Transverse colon (tissue), 4 donors: ENCODE measurements at regions not wholly inside any gene's neighbourhood (a gene's known extent, or its start where the extent isn't known, plus 50 kb on each side); places are given as distances from the start of the nearest gene placed in this dataset.

Source experiments
- DNase-seq: peaks from one replicate; pipeline ENCODE4 v3.0.0-alpha.2; 2019
- H3K27ac ChIP-seq, 4 donors: fragments of 200-600 bp; sonication (generic); 2 replicates each; pipeline ENCODE4 v1.5.1; 2016 to 2018; ENCODE audit warnings: inconsistent platforms in 4 of 4
- H3K27me3 ChIP-seq: fragments of 200-600 bp; sonication (generic); 2 replicates; pipeline ENCODE4 v1.5.1; 2017; ENCODE audit warnings: inconsistent platforms
- H3K36me3 ChIP-seq, 4 donors: fragments of 200-600 bp; sonication (generic); 2 replicates each; pipeline ENCODE4 v1.5.1; 2017 to 2019; ENCODE audit warnings: inconsistent platforms in 4 of 4
- H3K4me1 ChIP-seq, 4 donors: fragments of 200-600 bp; sonication (generic); 2 replicates each; pipeline ENCODE4 v1.5.1; 2017 to 2020; ENCODE audit warnings: inconsistent platforms in 4 of 4
- H3K4me3 ChIP-seq, 4 donors: fragments of 200-600 bp; sonication (generic); 1 replicate in 1 of 4; 2 replicates in 3 of 4; pipeline versions ENCODE4 v1.5.1 to v1.6.1; 2017 to 2019; ENCODE audit warnings: inconsistent platforms in 4 of 4
- H3K9me3 ChIP-seq, 2 donors: fragments of 200-600 bp; sonication (generic); 2 replicates each; pipeline ENCODE4 v1.5.1; 2017 to 2019; ENCODE audit warnings: inconsistent platforms in 2 of 2
- CTCF ChIP-seq, 5 experiments: fragments of 200-600 bp in 3 of 5; fragments of 450-650 bp in 2 of 5; sonication (generic) in 3 of 5; IDR thresholded peaks; 1 replicate in 2 of 5; 2 replicates in 3 of 5; pipeline ENCODE4 v1.5.1; 2016 to 2017; ENCODE audit warnings: antibody characterized with exemption in 5 of 5, inconsistent platforms in 3 of 5, mild to moderate bottlenecking in 2 of 5, moderate library complexity in 1 of 5
- EP300 ChIP-seq: sonication (generic); formaldehyde crosslinking; IDR thresholded peaks from one replicate; pipeline ENCODE4 v1.6.1; 2017; ENCODE audit warnings: antibody characterized with exemption, low read depth
- POLR2A ChIP-seq: fragments of 450-650 bp; IDR thresholded peaks from one replicate; pipeline ENCODE4 v1.6.1; 2016; ENCODE audit warnings: antibody characterized with exemption, mild to moderate bottlenecking, moderate library complexity
- POLR2AphosphoS5 ChIP-seq, 3 donors: sonication (generic); formaldehyde crosslinking; IDR thresholded peaks; one replicate each; pipeline ENCODE4 v1.6.1; 2016; ENCODE audit warnings: antibody characterized with exemption in 3 of 3
- WGBS, 2 donors: methylation state at CpG; one replicate each; pipeline ENCODE4 v1.1.5; 2018; ENCODE audit warnings: low coverage in 1 of 2; 5-methylcytosine and 5-hydroxymethylcytosine counted together
- in situ Hi-C, 4 donors: fragments of 200-750 bp; cut with MboI; loops; one replicate each; pipeline versions ENCODE4 v1.15.0 to v1.15.1; 2017; ENCODE audit warnings: low sequenced_read_pairs in 3 of 4, low pct_ligation_motif_present in 1 of 4, low pct_unique_long_range_greater_than_20kb in 1 of 4
- intact Hi-C: fragments of 100-400 bp; cut with DNase I; formaldehyde crosslinking; loops from one replicate; pipeline ENCODE4 v1.15.1; 2023; ENCODE audit warnings: low total_unique reads
- small RNA-seq, 4 donors: library from RNA; depleted of rRNA; stranded (forward); fragments of <200 nt; gene quantifications; one replicate each; pipeline ENCODE3, GENCODE V24; 2016

- 80 to 88% methylated on average over 1 of the region's 1 CpG for WGBS, 2 donors
- H3K4me3 ChIP-seq, result no peak overlapping the region
- H3K4me1 ChIP-seq, result peaks cover 0 to 7% (median 0%) of the 10 kb centered on the region in 4 donors
Measured at GRCh38 chr14:51600658-51601057, 51.1 kb upstream of the FRMD6 start.

More at GRCh38 chr14:51600658-51601057, 51.1 kb upstream of the FRMD6 start:
- Histone ChIP-seq H3K27ac (peak overlapping the region in 3 of 4 donors; percentile 3 to 55 (median 42)), H3K9me3 (no peaks in the 10 kb centered on the region), H3K36me3 (no peaks in the 10 kb centered on the region), H3K27me3 (no peaks in the 10 kb centered on the region)
- no peak for DNase-seq
- intact Hi-C loops (no loop called here), in situ Hi-C loops (no loop called here)
- no peak for TF ChIP-seq CTCF (IDR thresholded peaks at IDR 0.05)
- no peak for TF ChIP-seq EP300
- no peak for TF ChIP-seq POLR2A
- no peak for TF ChIP-seq POLR2AphosphoS5 (IDR thresholded peaks at IDR 0.05)

Small RNAs in the stretch of these regions (small RNA-seq; reads per million reads assigned to genes)
- gene RNU6-1291P, result 0 reads per million in 4 donors
